ENCODE measurements at regions not wholly inside any gene's neighbourhood (a gene's known extent, or its start where the extent isn't known, plus 50 kb on each side); places are given as distances from the start of the nearest gene placed in this dataset.

- H3K4me3 ChIP-seq (ENCODE audit: low read depth, low read length), result no peak overlapping the region
These were observed 134.1 kb upstream of the SLC10A2 start for GRCh38 chr13:103200118-103200885.

- no peak overlapping the region for H3K4me3 ChIP-seq (ENCODE audit: low read depth, low read length)
These were observed 133.3 kb upstream of the SLC10A2 start for GRCh38 chr13:103199380-103200088.

- H3K4me3 ChIP-seq (ENCODE audit: low read depth, low read length), result no peak overlapping the region
These were observed 130.1 kb upstream of the SLC10A2 start for GRCh38 chr13:103196356-103196755.

- H3K4me3 ChIP-seq (ENCODE audit: low read depth, low read length), result no peak overlapping the region
These were observed 129.5 kb upstream of the SLC10A2 start for GRCh38 chr13:103195762-103196161.

- no peak overlapping the region for H3K4me3 ChIP-seq (ENCODE audit: low read depth, low read length)
These were observed 128.7 kb upstream of the SLC10A2 start for GRCh38 chr13:103194871-103195270.

GRCh38 chr13:103192511-103193135 is 126.4 kb upstream of the SLC10A2 start:
- H3K4me3 ChIP-seq (ENCODE audit: low read depth, low read length), result no peak overlapping the region

GRCh38 chr13:103190841-103191240 is 124.6 kb upstream of the SLC10A2 start:
- no peak overlapping the region for H3K4me3 ChIP-seq (ENCODE audit: low read depth, low read length)

- no peak overlapping the region for H3K4me3 ChIP-seq (ENCODE audit: low read depth, low read length)
These were observed 122.6 kb upstream of the SLC10A2 start for GRCh38 chr13:103188713-103189326.

GRCh38 chr13:103187721-103188156 is 121.5 kb upstream of the SLC10A2 start:
- H3K4me3 ChIP-seq (ENCODE audit: low read depth, low read length), result no peak overlapping the region

- no peak overlapping the region for H3K4me3 ChIP-seq (ENCODE audit: low read depth, low read length)
These were observed 118.2 kb upstream of the SLC10A2 start for GRCh38 chr13:103184413-103184812.

- no peak overlapping the region for H3K4me3 ChIP-seq (ENCODE audit: low read depth, low read length)
These were observed 113.0 kb upstream of the SLC10A2 start for GRCh38 chr13:103178986-103179943.

GRCh38 chr13:103174966-103175365 is 108.7 kb upstream of the SLC10A2 start:
- H3K4me3 ChIP-seq (ENCODE audit: low read depth, low read length), result no peak overlapping the region

- no peak overlapping the region for H3K4me3 ChIP-seq (ENCODE audit: low read depth, low read length)
These were observed 102.8 kb upstream of the SLC10A2 start for GRCh38 chr13:103168901-103169508.

GRCh38 chr13:103164251-103164650 is 98.0 kb upstream of the SLC10A2 start:
- no peak overlapping the region for H3K4me3 ChIP-seq (ENCODE audit: low read depth, low read length)

GRCh38 chr13:103161476-103161875 is 95.3 kb upstream of the SLC10A2 start:
- H3K4me3 ChIP-seq (ENCODE audit: low read depth, low read length), result no peak overlapping the region

- H3K4me3 ChIP-seq (ENCODE audit: low read depth, low read length), result no peak overlapping the region
These were observed 91.4 kb upstream of the SLC10A2 start for GRCh38 chr13:103157434-103158145.

GRCh38 chr13:103157016-103157415 is 90.8 kb upstream of the SLC10A2 start:
- H3K4me3 ChIP-seq (ENCODE audit: low read depth, low read length), result no peak overlapping the region

- no peak overlapping the region for H3K4me3 ChIP-seq (ENCODE audit: low read depth, low read length)
These were observed 90.3 kb upstream of the SLC10A2 start for GRCh38 chr13:103156346-103156998.

GRCh38 chr13:103153466-103153865 is 87.2 kb upstream of the SLC10A2 start:
- no peak overlapping the region for H3K4me3 ChIP-seq (ENCODE audit: low read depth, low read length)

All from iPS-11a (cell line).